Renal cortical epithelial cell (primary cell): ENCODE measurements at regions not wholly inside any gene's neighbourhood (a gene's known extent, or its start where the extent isn't known, plus 50 kb on each side); places are given as distances from the start of the nearest gene placed in this dataset.

Experiments used
- DNase-seq: peaks from one replicate; pipeline ENCODE4 v3.0.0-alpha.2; 2011; ENCODE audit warnings: low read depth

- DNase-seq = no peak
These were observed 494.1 kb downstream of the TOX3 start for GRCh38 chr16:52052818-52053217.

DNA sequence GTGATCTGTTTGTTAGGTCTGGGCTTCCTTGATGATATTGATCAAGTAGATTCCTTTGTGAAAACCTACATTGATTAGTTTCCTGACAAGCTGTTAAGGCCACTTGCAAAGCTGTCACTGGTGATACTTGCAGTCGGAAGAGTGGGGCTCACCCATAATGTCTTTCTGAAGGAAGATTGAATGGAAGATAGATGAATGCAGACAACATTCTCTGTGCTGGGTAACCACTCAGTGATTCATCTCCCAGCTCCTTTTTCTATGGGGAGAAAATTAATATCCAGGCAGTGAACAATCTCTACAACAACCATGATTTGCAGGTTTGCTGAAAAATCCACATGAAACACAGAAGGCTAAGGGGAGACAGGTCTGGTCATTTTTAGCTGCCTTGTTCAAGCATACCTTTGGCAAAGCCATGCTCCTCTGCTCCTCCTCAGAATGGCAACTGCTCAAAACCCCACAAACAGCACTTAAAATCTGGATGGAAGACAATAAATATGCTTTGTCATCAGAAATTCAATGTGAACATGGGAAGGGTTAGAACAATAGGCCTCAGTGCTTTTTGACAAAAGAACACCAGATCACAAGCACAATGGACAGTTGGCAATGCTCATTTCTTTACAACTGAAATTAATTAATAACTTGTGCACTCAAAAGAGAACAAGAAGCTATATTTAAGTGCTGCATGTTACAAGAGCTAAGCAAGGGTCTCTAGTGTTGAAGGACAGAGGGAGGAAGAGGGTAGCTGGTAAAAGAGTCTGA is 495.4 kb downstream of the TOX3 start:
- no peak for DNase-seq

GRCh38 chr16:52050418-52050817 is 496.5 kb downstream of the TOX3 start:
- peak; percentile 85 for DNase-seq

DNA sequence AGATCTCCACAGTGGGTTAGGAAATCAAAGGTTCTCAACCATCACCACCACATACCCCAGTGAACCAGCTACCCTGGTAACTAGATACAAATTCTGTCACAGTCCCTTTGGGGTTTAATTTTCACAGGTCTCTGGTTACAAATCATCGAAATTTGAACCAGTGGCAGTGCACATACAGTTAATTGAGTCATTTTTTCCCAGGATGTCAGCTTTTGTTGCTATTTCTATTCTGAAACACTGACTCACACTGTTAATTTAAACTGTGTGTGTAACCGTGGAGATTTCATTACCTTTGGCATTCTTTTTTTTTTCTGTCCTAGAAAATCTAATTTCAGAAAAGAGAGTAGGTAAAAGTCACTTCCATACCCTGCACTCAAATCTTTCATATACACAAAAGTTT is 511.5 kb downstream of the TOX3 start:
- peak; percentile 53 for DNase-seq

- DNase-seq = no peak
These were observed 512.1 kb downstream of the TOX3 start for GRCh38 chr16:52034830-52035229.

DNA sequence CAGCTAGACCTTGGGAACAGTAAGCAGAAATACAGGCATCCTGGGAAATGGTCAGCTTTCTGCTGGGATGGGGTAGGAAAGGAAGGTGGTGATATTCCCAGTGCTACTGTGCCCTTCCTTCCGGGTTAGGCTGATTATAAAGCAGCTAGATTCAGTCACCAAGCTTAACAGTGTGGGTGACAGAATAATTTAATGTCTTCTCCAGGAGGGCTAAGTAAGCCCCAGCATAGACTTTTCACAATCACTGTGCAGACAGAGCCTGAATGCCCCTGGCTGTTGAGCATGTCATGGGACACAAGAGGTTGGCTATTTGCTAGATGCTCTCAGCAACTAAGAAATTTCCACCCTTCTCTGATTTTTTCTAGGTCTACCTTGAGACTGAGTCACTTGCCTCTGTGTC is 513.0 kb downstream of the TOX3 start:
- no peak for DNase-seq

GRCh38 chr16:52022980-52023379 is 524.0 kb downstream of the TOX3 start:
- DNase-seq = no peak

DNA sequence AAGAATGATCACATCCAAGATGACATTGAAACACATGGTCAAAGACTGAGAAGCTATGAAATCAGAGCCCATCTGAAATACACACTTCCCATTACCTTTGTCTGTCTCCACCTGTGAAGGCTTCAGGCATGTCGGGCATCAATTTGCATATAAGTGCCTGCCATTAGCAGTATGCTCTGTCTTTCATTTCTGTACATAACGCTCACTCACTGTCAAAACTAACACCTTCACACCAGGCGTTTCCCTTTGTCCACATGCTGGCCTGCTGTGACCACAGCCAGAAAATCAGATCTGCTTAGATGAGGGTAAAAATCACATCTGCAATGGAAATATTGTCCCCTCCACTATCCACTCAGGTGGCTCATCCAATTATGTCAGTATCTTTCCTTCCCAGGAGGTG is 524.8 kb downstream of the TOX3 start:
- no peak for DNase-seq

GRCh38 chr16:52016387-52016786 is 530.6 kb downstream of the TOX3 start:
- DNase-seq = no peak

DNA sequence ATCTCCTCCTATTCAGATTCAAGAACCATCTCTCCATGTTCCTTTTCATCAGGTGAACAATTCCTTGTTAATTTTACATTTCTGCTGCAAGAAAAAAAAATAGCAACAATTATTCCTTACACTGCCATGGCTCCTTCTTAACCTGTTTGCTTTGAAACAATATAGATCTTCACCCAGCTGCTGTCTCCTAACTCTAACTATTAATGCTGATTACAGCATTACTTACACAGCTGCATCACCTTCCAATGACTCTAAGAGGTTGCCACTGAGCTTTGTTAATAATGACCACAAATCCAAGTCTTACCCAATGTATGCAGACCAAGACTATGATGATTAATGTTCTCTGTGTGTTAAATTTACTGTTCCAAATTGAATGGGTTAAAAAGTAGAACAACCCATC is 541.4 kb downstream of the TOX3 start:
- no peak for DNase-seq

DNA sequence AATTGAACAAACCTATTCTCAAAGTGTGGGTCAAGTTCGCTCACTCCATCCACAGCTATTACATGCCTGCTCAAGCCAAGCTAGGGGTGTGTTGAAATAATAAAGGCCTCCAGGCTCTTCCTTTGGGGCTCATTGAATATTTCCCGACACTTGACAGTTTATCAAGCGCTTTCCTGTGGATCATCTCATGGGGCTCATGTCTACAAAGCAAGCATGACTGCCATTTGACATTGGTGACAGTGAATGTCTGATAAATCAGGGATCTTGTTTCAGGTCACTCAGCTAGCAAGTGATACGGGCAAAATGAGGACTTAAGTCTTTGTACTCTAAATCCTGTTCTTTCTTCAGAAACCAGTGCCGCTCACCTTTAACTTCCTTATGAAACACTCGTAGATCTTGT is 542.6 kb downstream of the TOX3 start:
- no peak for DNase-seq

DNA sequence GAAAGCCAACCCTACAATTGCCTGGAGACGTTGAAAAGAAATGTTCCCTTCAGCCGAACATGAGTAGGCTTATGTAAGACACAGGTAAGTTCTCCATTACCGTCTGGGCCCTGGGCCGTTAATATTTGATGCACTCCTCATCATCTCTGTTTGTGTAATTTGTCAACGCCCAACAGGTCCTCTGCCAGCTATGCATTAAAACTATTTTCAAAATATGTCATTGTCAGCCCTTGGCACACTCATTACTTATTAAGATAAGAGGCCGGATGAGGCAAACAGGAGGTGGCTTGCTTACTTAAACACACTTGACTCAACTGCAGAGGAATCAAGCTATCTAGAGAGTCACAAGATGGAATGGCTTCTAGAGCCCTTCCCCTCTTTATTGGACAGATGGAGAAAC is 544.9 kb downstream of the TOX3 start:
- DNase-seq = no peak

- DNase-seq = no peak
These were observed 550.4 kb downstream of the TOX3 start for GRCh38 chr16:51996516-51996915.

GRCh38 chr16:51994597-51994996 is 552.3 kb downstream of the TOX3 start:
- DNase-seq = peak; percentile 95

DNA sequence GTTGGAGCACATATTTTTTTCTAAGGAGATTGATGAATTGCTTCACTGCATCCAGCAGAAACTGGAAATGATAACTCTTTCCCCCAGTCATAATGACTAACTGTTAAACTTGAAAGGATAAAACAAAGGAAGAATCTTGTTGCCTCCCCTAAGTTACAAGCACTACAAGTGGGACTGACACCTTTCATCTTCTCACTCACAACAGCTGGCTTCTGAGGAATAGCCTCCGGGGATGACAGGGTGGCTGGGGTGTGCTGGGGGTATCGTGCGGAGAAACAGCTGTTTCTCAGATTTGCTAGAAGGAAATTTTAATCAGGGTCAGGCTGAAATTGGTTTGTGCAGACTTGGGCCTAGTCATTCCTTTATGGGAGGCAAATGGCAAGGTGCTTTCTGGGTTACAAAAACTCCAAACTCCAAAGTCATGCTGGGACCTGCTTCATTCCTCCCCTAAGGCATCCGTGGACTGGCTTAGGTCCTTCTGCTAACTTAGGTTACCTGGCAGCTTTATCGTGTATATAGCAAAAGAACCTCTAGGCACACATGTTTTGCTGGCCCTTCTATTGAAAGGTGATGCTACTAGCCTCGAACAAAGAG is 557.2 kb downstream of the TOX3 start:
- peak; percentile 13 for DNase-seq

- no peak for DNase-seq
These were observed 558.0 kb downstream of the TOX3 start for GRCh38 chr16:51988977-51989376.

GRCh38 chr16:51987519-51987918 is 559.4 kb downstream of the TOX3 start:
- no peak for DNase-seq

GRCh38 chr16:51986717-51987116 is 560.2 kb downstream of the TOX3 start:
- DNase-seq = no peak

GRCh38 chr16:51986301-51986700 is 560.6 kb downstream of the TOX3 start:
- DNase-seq = no peak

GRCh38 chr16:51985126-51985525 is 561.8 kb downstream of the TOX3 start:
- DNase-seq = no peak

DNA sequence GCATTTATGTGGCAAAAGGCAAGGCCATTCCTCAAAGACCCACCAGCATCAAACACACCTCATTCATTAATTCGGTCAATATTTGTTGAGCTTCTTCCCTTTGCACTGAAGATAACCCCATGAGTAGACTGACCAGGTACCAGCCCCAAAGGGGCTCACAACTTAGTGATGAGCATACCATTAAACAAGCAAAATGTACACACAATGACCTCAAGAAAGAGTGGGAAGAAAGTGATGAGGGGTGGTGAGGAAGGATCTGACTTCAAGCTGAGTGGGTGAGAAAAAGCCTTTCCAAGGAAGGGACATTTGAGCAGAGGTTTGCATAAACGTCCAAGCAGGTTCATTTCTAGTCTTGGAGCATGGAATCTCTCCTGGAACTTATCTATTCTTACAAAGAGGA is 562.5 kb downstream of the TOX3 start:
- DNase-seq = no peak

- peak; percentile 78 for DNase-seq
These were observed 563.9 kb downstream of the TOX3 start for GRCh38 chr16:51982715-51983680.

DNA sequence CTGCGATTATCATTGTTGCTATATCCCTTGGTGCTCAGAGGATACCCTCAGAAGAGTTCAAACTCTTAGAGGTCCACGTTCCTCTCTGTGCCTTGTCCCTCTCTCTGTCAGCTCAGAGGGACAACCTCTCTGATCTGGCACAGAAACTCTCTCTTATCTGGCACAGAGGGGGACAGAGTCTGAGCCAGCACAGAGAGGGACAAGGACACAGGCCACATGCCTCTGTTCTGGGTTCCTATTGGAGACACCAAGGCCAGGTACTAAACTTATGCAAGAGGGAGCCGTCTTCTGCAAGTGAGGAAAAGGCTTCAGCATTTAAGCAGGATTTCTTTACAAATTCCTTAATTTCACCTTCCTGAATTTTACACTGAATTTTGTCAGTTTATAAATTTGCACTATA is 565.2 kb downstream of the TOX3 start:
- no peak for DNase-seq
